Stimulated activated CD4-positive, alpha-beta T cell treated with anti-CD3 and anti-CD28 coated beads, Interleukin-15, amount 100 ng/mL, for 24 hours (primary cell): ENCODE measurements at regions not wholly inside any gene's neighbourhood (a gene's known extent, or its start where the extent isn't known, plus 50 kb on each side); places are given as distances from the start of the nearest gene placed in this dataset.
"Not testable (repeated sequence)": the region's sequence is repeated elsewhere in the genome, so short reads cannot be mapped to it uniquely, and the experiment has no call there.

Source experiments
- DNase-seq: peaks from one replicate; pipeline ENCODE4 v3.0.0-alpha.2; 2020

- DNase-seq, result not testable (repeated sequence)
Measured at GRCh38 chr7:109647263-109647662, 1077.6 kb downstream of the DNAJB9 start.

GRCh38 chr7:109659261-109659660, 1089.6 kb downstream of the DNAJB9 start:
- no peak for DNase-seq

GRCh38 chr7:109660401-109660800, 1090.7 kb downstream of the DNAJB9 start:
- DNase-seq, result no peak

- DNase-seq, result no peak
Measured at GRCh38 chr7:109663806-109664205, 1094.1 kb downstream of the DNAJB9 start.

- DNase-seq, result not testable (repeated sequence)
Measured at GRCh38 chr7:109687269-109687668, 1117.6 kb downstream of the DNAJB9 start.

GRCh38 chr7:109692613-109693012, 1122.9 kb downstream of the DNAJB9 start:
- DNase-seq, result not testable (repeated sequence)

- DNase-seq, result no peak
Measured at GRCh38 chr7:109694149-109695071, 1124.7 kb downstream of the DNAJB9 start.

- no peak for DNase-seq
Measured at GRCh38 chr7:109695419-109695818, 1125.7 kb downstream of the DNAJB9 start.

GRCh38 chr7:109696723-109697122, 1127.0 kb downstream of the DNAJB9 start:
- DNase-seq, result no peak

GRCh38 chr7:109699661-109700060, 1130.0 kb downstream of the DNAJB9 start:
- no peak for DNase-seq

GRCh38 chr7:109713366-109713765, 1143.7 kb downstream of the DNAJB9 start:
- no peak for DNase-seq

- DNase-seq, result not testable (repeated sequence)
Measured at GRCh38 chr7:109719359-109719758, 1149.7 kb downstream of the DNAJB9 start.

- DNase-seq, result no peak
Measured at GRCh38 chr7:109734601-109735000, 1164.9 kb downstream of the DNAJB9 start.

- no peak for DNase-seq
Measured at GRCh38 chr7:109735881-109736280, 1166.2 kb downstream of the DNAJB9 start.

- no peak for DNase-seq
Measured at GRCh38 chr7:109745677-109746410, 1176.2 kb downstream of the DNAJB9 start.

- DNase-seq, result no peak
Measured at GRCh38 chr7:109751241-109751640, 1181.6 kb downstream of the DNAJB9 start.

- no peak for DNase-seq
Measured at GRCh38 chr7:109752068-109752467, 1182.4 kb downstream of the DNAJB9 start.

- no peak for DNase-seq
Measured at GRCh38 chr7:109757713-109758112, 1188.0 kb downstream of the DNAJB9 start.

- no peak for DNase-seq
Measured at GRCh38 chr7:109763611-109764010, 1193.9 kb downstream of the DNAJB9 start.

GRCh38 chr7:109772161-109772560, 1202.5 kb downstream of the DNAJB9 start:
- DNase-seq, result no peak

GRCh38 chr7:109782806-109783205, 1213.1 kb downstream of the DNAJB9 start:
- no peak for DNase-seq

GRCh38 chr7:109806548-109806947, 1236.9 kb downstream of the DNAJB9 start:
- no peak for DNase-seq

- DNase-seq, result no peak
Measured at GRCh38 chr7:109821156-109821555, 1251.5 kb downstream of the DNAJB9 start.

- DNase-seq, result no peak
Measured at GRCh38 chr7:109834851-109835250, 1256.1 kb upstream of the LRRN3 start.
